Endothelial cell of umbilical vein (primary cell): ENCODE measurements at regions not wholly inside any gene's neighbourhood (a gene's known extent, or its start where the extent isn't known, plus 50 kb on each side); places are given as distances from the start of the nearest gene placed in this dataset.

ENCODE experiments used
- CTCF ChIP-seq, 2 donors: IDR thresholded peaks; 1 replicate in 1 of 2; 2 replicates in 1 of 2; pipeline ENCODE4 v1.5.1; 2011; ENCODE audit warnings: low read length in 2 of 2, mild to moderate bottlenecking in 2 of 2, moderate library complexity in 2 of 2, control low read depth in 1 of 2, inconsistent platforms in 1 of 2, low read depth in 1 of 2; ENCODE audit not compliant: insufficient read depth in 1 of 2; ENCODE audit errors: extremely low read depth in 1 of 2
- EZH2 ChIP-seq: IDR thresholded peaks from 2 replicates; pipeline ENCODE4 v1.6.1; 2012; ENCODE audit warnings: borderline replicate concordance, low read depth, mild to moderate bottlenecking, moderate library complexity, low read length, inconsistent platforms; ENCODE audit not compliant: severe bottlenecking
- FOS ChIP-seq: IDR thresholded peaks from 2 replicates; pipeline ENCODE4 v1.6.1; 2011; ENCODE audit warnings: mild to moderate bottlenecking, low read length, moderate library complexity, borderline replicate concordance; ENCODE audit not compliant: insufficient read depth
- MYC ChIP-seq: IDR thresholded peaks from one replicate; pipeline ENCODE4 v1.6.1; 2011; ENCODE audit warnings: mild to moderate bottlenecking, low read depth, low read length
- POLR2A ChIP-seq: IDR thresholded peaks from 2 replicates; pipeline ENCODE4 v1.6.1; 2012; ENCODE audit warnings: low read depth, mild to moderate bottlenecking, control low read depth, low read length
- TF ChIP-seq, protein P1 (sequence below): IDR thresholded peaks from 2 replicates; pipeline ENCODE4 v1.6.1; 2011; ENCODE audit not compliant: insufficient read depth, insufficient read length

GRCh38 chr4:114770624-114771023, 172.0 kb downstream of the UGT8 start:
- TF ChIP-seq EZH2 (no peak), CTCF (IDR thresholded peaks at IDR 0.05; ENCODE audit: extremely low read depth in 1 of 2, insufficient read depth in 1 of 2, low read depth in 1 of 2, low read length in 2 of 2) (no peak), MYC (no peak), POLR2A (no peak), FOS (no peak)
- TF ChIP-seq, protein P1, sequence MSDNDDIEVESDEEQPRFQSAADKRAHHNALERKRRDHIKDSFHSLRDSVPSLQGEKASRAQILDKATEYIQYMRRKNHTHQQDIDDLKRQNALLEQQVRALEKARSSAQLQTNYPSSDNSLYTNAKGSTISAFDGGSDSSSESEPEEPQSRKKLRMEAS: no peak
